Immature natural killer cell (primary cell): ENCODE measurements at regions not wholly inside any gene's neighbourhood (a gene's known extent, or its start where the extent isn't known, plus 50 kb on each side); places are given as distances from the start of the nearest gene placed in this dataset.
"Not testable (repeated sequence)": the region's sequence is repeated elsewhere in the genome, so short reads cannot be mapped to it uniquely, and the experiment has no call there.

ENCODE experiments used
- DNase-seq, 3 donors: peaks; one replicate each; pipeline ENCODE4 v3.0.0; 2022; ENCODE audit warnings: mixed read lengths in 1 of 3
- H3K27ac Mint-ChIP-seq, 6 donors: one replicate each; pipeline ENCODE4 v1.8.0; 2020; ENCODE audit warnings: mixed read lengths in 6 of 6, mild to moderate bottlenecking in 5 of 6, inconsistent platforms in 4 of 6, moderate library complexity in 3 of 6
- H3K27me3 Mint-ChIP-seq, 3 donors: one replicate each; pipeline ENCODE4 v1.8.0; 2020 to 2021; ENCODE audit warnings: low read depth in 3 of 3, mild to moderate bottlenecking in 3 of 3, mixed read lengths in 3 of 3, moderate library complexity in 3 of 3, inconsistent platforms in 1 of 3
- H3K36me3 Mint-ChIP-seq, 3 donors: one replicate each; pipeline ENCODE4 v1.8.0; 2020; ENCODE audit warnings: mixed read lengths in 3 of 3, inconsistent platforms in 2 of 3, mild to moderate bottlenecking in 2 of 3
- H3K4me1 Mint-ChIP-seq, 2 donors: one replicate each; pipeline ENCODE4 v1.8.0; 2020; ENCODE audit warnings: inconsistent platforms in 2 of 2, mild to moderate bottlenecking in 2 of 2, mixed read lengths in 2 of 2, moderate library complexity in 1 of 2
- H3K4me3 Mint-ChIP-seq, 5 donors: one replicate each; pipeline ENCODE4 v1.8.0; 2020; ENCODE audit warnings: mild to moderate bottlenecking in 5 of 5, mixed read lengths in 5 of 5, inconsistent platforms in 3 of 5, moderate library complexity in 3 of 5
- H3K9me3 Mint-ChIP-seq, 6 donors: one replicate each; pipeline ENCODE4 v1.8.0; 2020; ENCODE audit warnings: mild to moderate bottlenecking in 6 of 6, mixed read lengths in 6 of 6, inconsistent platforms in 4 of 6, moderate library complexity in 3 of 6

- no peak overlapping the region for H3K4me3 Mint-ChIP-seq
Measured at GRCh38 chrX:45992402-45993123, 552.7 kb downstream of the ZNF674 start.

GRCh38 chrX:45986971-45987370 lies 558.2 kb downstream of the ZNF674 start:
- DNase-seq: no peak
- no peaks in the 10 kb centered on the region for H3K36me3 Mint-ChIP-seq
- no peak overlapping the region for H3K4me3 Mint-ChIP-seq
- peaks cover 0 to 7% (median 0%) of the 10 kb centered on the region in 6 donors for H3K9me3 Mint-ChIP-seq
- H3K4me1 Mint-ChIP-seq: no peaks in the 10 kb centered on the region
- peaks cover 2 to 6% (median 5%) of the 10 kb centered on the region in 3 donors for H3K27me3 Mint-ChIP-seq
- H3K27ac Mint-ChIP-seq: no peak overlapping the region

More at GRCh38 chrX:45992402-45993123, 552.7 kb downstream of the ZNF674 start:
- Mint-ChIP-seq H3K36me3 (no peaks in the 10 kb centered on the region), H3K4me1 (no peaks in the 10 kb centered on the region), H3K9me3 (peaks cover 0 to 7% (median 0%) of the 10 kb centered on the region in 6 donors), H3K27ac (no peak overlapping the region), H3K27me3 (peaks cover 2 to 10% (median 7%) of the 10 kb centered on the region in 3 donors)
- no peak for DNase-seq

- Mint-ChIP-seq H3K9me3 (peaks cover 0 to 7% (median 0%) of the 10 kb centered on the region in 6 donors), H3K36me3 (no peaks in the 10 kb centered on the region), H3K4me1 (no peaks in the 10 kb centered on the region), H3K27ac (no peak overlapping the region), H3K27me3 (peaks cover 2 to 7% (median 5%) of the 10 kb centered on the region in 3 donors), H3K4me3 (no peak overlapping the region)
- DNase-seq: no peak
Measured at GRCh38 chrX:45986081-45986480, 559.1 kb downstream of the ZNF674 start.

- not testable (repeated sequence) for H3K36me3 Mint-ChIP-seq, H3K9me3 Mint-ChIP-seq, H3K4me1 Mint-ChIP-seq, H3K27me3 Mint-ChIP-seq, H3K4me3 Mint-ChIP-seq, DNase-seq, H3K27ac Mint-ChIP-seq
Measured at GRCh38 chrX:45982958-45983727, 562.1 kb downstream of the ZNF674 start.

- Mint-ChIP-seq H3K27ac (no peak overlapping the region), H3K9me3 (peaks cover 0 to 3% (median 0%) of the 10 kb centered on the region in 6 donors), H3K27me3 (peaks cover 0 to 6% (median 4%) of the 10 kb centered on the region in 3 donors), H3K36me3 (no peaks in the 10 kb centered on the region), H3K4me1 (no peaks in the 10 kb centered on the region), H3K4me3 (no peak overlapping the region)
- no peak for DNase-seq
Measured at GRCh38 chrX:45980726-45981125, 564.5 kb downstream of the ZNF674 start.

GRCh38 chrX:45975633-45976032 lies 569.6 kb downstream of the ZNF674 start:
- H3K4me1 Mint-ChIP-seq: no peaks in the 10 kb centered on the region
- DNase-seq: no peak
- H3K4me3 Mint-ChIP-seq: no peak overlapping the region
- H3K27me3 Mint-ChIP-seq: peaks cover 0 to 10% (median 2%) of the 10 kb centered on the region in 3 donors
- H3K27ac Mint-ChIP-seq: no peak overlapping the region
- H3K9me3 Mint-ChIP-seq: no peaks in the 10 kb centered on the region
- H3K36me3 Mint-ChIP-seq: no peaks in the 10 kb centered on the region

- no peak overlapping the region for H3K27ac Mint-ChIP-seq
- no peak overlapping the region for H3K4me3 Mint-ChIP-seq
- H3K36me3 Mint-ChIP-seq: no peaks in the 10 kb centered on the region
- no peak for DNase-seq
- no peaks in the 10 kb centered on the region for H3K4me1 Mint-ChIP-seq
- H3K9me3 Mint-ChIP-seq: peaks cover 0 to 3% (median 0%) of the 10 kb centered on the region in 6 donors
- H3K27me3 Mint-ChIP-seq: peaks cover 0 to 9% (median 2%) of the 10 kb centered on the region in 3 donors
Measured at GRCh38 chrX:45972636-45973035, 572.6 kb downstream of the ZNF674 start.

- Mint-ChIP-seq H3K4me3 (no peak overlapping the region), H3K9me3 (no peaks in the 10 kb centered on the region), H3K27me3 (peaks cover 0 to 8% (median 4%) of the 10 kb centered on the region in 3 donors), H3K27ac (no peak overlapping the region), H3K36me3 (no peaks in the 10 kb centered on the region), H3K4me1 (no peaks in the 10 kb centered on the region)
- DNase-seq: no peak
Measured at GRCh38 chrX:45959567-45959966, 585.7 kb downstream of the ZNF674 start.

GRCh38 chrX:45956191-45956870 lies 588.9 kb downstream of the ZNF674 start:
- no peak for DNase-seq
- Mint-ChIP-seq H3K9me3 (no peaks in the 10 kb centered on the region), H3K4me3 (no peak overlapping the region), H3K27me3 (peaks cover 0 to 11% (median 1%) of the 10 kb centered on the region in 3 donors), H3K27ac (no peak overlapping the region), H3K4me1 (no peaks in the 10 kb centered on the region), H3K36me3 (no peaks in the 10 kb centered on the region)

GRCh38 chrX:45955661-45956060 lies 589.6 kb downstream of the ZNF674 start:
- Mint-ChIP-seq H3K4me3 (no peak overlapping the region), H3K36me3 (no peaks in the 10 kb centered on the region), H3K27me3 (peaks cover 0 to 11% (median 1%) of the 10 kb centered on the region in 3 donors), H3K27ac (no peak overlapping the region), H3K4me1 (no peaks in the 10 kb centered on the region), H3K9me3 (no peaks in the 10 kb centered on the region)
- DNase-seq: no peak

GRCh38 chrX:45954026-45954425 lies 591.2 kb downstream of the ZNF674 start:
- Mint-ChIP-seq H3K27me3 (peaks cover 0 to 6% (median 1%) of the 10 kb centered on the region in 3 donors), H3K4me3 (no peak overlapping the region), H3K9me3 (no peaks in the 10 kb centered on the region), H3K36me3 (no peaks in the 10 kb centered on the region), H3K27ac (no peak overlapping the region), H3K4me1 (no peaks in the 10 kb centered on the region)
- no peak for DNase-seq

GRCh38 chrX:45952030-45952429 lies 593.2 kb downstream of the ZNF674 start:
- H3K4me1 Mint-ChIP-seq: no peaks in the 10 kb centered on the region
- DNase-seq: no peak
- no peak overlapping the region for H3K27ac Mint-ChIP-seq
- H3K36me3 Mint-ChIP-seq: no peaks in the 10 kb centered on the region
- peaks cover 0 to 6% (median 2%) of the 10 kb centered on the region in 3 donors for H3K27me3 Mint-ChIP-seq
- H3K9me3 Mint-ChIP-seq: no peaks in the 10 kb centered on the region
- H3K4me3 Mint-ChIP-seq: no peak overlapping the region

GRCh38 chrX:45935408-45935807 lies 609.8 kb downstream of the ZNF674 start:
- no peak overlapping the region for H3K4me3 Mint-ChIP-seq
- no peak for DNase-seq
- H3K27ac Mint-ChIP-seq: no peak overlapping the region
- H3K9me3 Mint-ChIP-seq: peaks cover 0 to under 1% (median 0%) of the 10 kb centered on the region in 6 donors
- no peaks in the 10 kb centered on the region for H3K36me3 Mint-ChIP-seq
- H3K4me1 Mint-ChIP-seq: no peaks in the 10 kb centered on the region
- H3K27me3 Mint-ChIP-seq: peaks cover 0 to 7% (median 3%) of the 10 kb centered on the region in 3 donors

GRCh38 chrX:45912316-45912715 lies 632.9 kb downstream of the ZNF674 start:
- no peaks in the 10 kb centered on the region for H3K4me1 Mint-ChIP-seq
- H3K36me3 Mint-ChIP-seq: no peaks in the 10 kb centered on the region
- H3K27ac Mint-ChIP-seq: no peak overlapping the region
- no peaks in the 10 kb centered on the region for H3K9me3 Mint-ChIP-seq
- no peak for DNase-seq
- H3K4me3 Mint-ChIP-seq: no peak overlapping the region
- H3K27me3 Mint-ChIP-seq: peaks cover 1 to 7% (median 2%) of the 10 kb centered on the region in 3 donors
